T follicular helper cell (primary cell): ENCODE measurements at regions not wholly inside any gene's neighbourhood (a gene's known extent, or its start where the extent isn't known, plus 50 kb on each side); places are given as distances from the start of the nearest gene placed in this dataset.

Source experiments
- DNase-seq: peaks from one replicate; pipeline ENCODE4 v3.0.0-alpha.2; 2020; ENCODE audit warnings: low read depth

- DNase-seq = no peak
These were observed 80.5 kb upstream of the BTG1 start for GRCh38 chr12:92226071-92226661.

DNA sequence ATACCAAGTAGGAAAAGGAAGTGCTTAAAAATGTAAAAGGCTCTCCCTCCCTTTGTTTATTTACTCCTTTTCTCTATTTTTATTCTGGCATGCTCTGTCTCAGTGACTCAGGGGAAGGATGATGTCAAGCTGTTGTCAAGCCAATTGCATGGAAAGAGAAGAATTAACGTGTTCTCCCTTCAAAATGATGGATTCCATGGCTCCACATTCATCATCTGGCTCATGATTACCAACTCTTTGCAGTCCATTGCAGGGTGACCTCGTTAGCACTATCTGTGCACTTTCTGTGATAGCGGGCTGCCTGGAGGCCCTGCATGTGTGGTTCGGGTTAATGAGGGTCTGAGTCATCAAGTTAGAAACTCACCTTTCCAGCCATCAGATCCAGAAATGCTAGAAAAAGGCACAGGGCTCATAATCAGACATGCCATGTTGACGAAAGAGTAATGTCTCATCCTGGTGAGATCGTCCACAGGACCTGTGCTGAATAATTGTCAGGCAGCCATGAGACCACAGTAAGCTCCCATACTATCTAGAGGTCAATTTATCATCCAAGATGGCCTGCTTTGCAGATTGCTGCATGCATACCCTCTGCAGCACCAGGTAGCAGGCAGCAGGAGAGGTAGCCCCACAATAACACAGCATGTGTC lies 79.2 kb upstream of the BTG1 start:
- DNase-seq = no peak

GRCh38 chr12:92223481-92223880 lies 77.8 kb upstream of the BTG1 start:
- no peak for DNase-seq

DNA sequence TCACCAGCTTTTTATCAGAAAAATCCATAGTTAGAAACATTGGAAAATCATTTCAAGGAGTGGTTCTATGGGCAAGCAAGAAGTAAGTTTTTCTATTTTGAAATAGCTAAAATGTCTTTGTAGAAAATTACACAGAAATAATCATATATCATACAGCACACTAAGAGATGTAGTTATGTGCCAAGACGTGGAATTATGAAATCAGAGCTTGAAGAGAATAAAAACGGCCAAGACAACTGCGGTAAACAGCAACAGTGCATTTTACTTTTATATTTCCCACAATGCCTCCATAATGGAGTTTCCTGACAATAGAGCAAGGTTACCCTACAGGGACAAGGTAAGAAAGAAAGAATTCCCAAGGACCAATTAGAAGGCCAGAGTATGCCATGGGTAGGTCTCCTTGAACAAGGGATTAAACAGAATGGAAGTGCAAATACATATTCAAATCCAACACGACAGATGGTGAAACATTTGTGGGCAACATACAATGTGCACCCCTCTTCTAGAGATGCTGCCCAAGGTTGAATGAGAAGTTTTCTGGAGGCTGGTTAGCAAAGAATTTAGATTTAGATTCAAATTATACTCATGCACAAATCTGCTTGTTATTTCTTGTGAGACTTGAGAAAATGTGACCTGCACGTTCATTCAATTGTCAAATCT lies 76.1 kb upstream of the BTG1 start:
- DNase-seq = no peak

- no peak for DNase-seq
These were observed 72.9 kb upstream of the BTG1 start for GRCh38 chr12:92218394-92219077.

DNA sequence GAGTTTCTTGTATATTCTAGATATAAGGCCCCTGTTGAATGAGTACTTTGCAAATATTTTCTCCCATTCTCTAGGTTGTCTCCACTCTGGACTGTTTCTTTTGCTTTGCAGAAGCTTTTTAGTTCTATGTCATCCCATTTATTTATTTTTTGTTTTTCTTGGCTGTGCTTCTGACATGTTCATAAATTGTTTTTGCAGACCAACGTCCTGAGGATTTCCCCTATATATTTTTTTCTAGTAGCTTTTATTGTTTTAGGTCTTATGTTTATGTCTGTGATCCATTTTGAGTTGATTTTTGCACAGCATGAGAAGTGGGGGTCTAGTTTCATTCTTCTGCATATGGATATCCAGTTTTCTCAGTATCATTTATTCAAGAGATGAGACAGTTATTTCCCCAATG lies 70.4 kb upstream of the BTG1 start:
- DNase-seq = no peak

DNA sequence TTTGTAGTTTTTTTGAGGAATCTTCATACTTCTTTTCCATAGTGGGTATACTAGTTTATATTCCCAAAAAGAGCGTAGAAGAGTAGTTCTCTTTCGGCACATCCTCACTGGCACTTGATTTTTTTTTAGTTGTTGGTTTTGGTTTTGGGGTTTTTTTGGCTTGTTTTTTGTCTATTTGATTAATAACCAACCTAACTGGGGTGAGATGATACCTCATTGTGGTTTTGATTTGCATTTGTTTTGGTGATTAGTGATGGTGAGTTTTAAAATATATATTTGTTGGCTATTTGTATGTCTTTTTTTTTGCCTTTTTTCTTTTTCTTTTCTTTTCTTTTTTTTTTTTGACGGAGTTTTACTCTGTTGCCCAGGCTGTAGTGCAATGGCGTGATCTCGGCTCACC lies 69.7 kb upstream of the BTG1 start:
- no peak for DNase-seq

DNA sequence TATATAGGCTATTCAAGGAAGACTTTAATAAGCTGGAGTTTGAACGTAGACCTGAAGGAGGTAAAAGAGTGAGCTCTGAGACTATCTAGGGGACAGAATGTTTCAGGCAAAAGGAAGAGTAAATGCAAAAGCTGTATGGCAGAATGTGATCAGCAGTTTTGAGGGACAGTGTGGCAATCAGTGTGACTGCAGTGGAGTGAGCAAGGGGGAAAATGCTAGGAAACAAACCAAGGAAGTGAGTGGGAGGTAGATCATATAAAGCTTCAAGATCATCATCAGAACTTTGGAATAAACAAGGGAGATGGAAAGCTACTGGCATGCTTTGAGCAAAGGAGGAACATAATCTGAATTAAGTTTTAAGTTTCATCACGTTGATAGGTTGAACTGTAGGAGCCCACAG lies 67.5 kb upstream of the BTG1 start:
- no peak for DNase-seq

GRCh38 chr12:92210071-92210470 lies 64.4 kb upstream of the BTG1 start:
- DNase-seq = no peak

GRCh38 chr12:92208613-92209121 lies 63.0 kb upstream of the BTG1 start:
- DNase-seq = no peak

DNA sequence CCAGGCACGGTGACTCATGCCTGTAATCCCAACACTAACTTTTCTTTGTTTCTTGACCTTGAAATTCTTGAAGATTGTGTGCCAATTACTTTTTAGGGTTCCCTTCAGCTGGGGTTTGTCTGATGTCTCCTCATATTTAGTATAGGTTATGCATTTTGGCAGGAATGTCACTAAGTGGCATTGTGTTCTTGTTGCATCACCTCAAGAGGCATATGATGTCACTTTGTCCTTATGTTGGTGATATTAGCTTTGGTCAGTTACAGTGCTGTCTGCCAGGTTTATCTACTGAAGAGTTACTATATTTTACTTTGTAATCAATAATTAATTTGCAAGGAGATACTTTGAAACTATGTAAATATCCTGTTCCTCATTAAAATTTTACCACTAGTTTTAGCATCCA lies 61.0 kb upstream of the BTG1 start:
- DNase-seq = no peak

- DNase-seq = no peak
These were observed 60.4 kb upstream of the BTG1 start for GRCh38 chr12:92206011-92206410.

DNA sequence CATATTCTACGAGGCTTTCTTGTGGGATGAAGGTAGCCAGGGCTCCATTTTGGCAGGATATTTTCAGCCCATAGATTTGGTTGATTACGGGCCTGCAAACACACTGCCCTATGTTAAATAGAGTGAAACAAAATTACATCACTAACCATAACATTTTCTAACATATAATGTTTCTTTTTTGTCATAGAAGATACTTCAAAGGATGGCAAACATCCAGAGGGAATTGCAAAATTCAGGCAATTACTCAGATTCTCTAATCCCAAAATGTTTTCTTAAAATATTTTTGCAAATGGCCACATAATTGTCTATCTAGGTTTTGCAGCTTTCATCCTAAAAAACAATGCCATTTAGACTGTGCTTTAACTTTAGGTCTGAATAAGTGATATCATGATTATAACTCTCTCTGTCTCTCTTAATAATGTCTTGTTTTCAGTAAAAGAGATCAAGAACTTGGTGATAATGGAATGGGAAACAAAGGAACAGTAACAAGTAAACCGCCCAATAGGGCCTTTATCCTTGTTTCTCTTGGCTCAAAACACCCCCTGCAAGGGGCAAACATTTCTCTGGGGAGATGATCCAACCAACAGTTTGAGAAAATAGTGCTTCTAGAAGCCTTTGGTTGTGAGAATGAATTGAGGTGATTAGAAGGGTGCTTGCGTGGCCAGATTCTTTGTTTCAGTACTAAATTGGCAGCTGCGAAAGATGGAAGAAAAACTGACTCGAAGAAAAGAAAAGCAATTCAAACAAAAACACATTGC lies 54.4 kb upstream of the BTG1 start:
- no peak for DNase-seq

DNA sequence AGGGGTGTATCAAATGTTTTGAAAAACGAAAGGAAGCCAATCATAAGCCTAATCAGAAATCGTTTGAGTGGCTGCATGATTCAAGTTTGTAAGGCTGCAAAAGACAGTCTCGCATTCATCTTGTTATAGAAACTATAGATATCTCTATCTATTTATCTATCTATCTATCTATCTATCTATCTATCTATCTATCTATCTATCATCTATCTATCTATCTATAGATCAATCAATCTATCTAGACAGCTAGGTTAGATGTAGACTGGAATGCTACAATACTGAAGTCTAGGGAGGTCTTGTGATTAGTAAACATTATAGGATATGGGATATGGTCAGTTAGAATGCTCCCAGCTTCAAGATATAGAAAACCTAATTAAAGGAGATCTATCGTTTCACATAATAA lies 52.2 kb upstream of the BTG1 start:
- DNase-seq = no peak

DNA sequence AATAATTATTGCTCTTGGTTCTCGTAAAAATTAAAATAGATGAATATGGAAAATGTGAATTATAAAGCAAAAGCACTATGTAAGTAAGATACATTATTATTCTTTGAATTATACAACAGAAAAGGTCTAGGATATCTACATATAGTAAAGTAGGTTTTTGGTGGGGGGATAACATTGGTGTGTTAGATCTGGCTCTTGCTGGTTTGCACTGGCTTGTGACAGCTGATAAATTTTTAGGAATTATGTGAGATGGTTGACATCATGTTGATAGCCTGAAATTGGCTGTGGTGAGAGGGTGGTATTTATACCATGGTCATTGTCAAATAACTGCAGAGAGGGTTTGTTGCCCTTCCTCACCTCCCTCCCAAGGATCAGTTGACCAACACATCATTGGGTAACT lies 50.7 kb upstream of the BTG1 start:
- DNase-seq = no peak
